ENCODE measurements at regions not wholly inside any gene's neighbourhood (a gene's known extent, or its start where the extent isn't known, plus 50 kb on each side); places are given as distances from the start of the nearest gene placed in this dataset.
"Not testable (repeated sequence)": the region's sequence is repeated elsewhere in the genome, so short reads cannot be mapped to it uniquely, and the experiment has no call there.

DNA sequence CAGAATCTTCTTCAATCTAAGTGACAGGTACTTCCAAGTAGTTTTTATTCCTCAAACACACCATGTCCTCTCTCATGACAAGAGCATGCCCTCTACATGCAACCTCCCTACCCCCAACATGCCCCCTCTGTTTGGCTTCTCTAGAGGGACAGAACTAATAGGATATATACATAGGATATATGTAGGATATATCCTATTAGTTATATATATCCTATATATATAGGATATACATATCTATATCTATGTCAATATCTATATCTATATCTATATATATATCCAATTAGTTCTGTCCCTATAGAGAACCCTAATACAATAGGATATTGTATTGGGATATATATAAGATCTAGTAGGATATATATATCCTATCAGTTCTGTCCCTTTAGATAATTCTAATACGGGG is 701.9 kb upstream of the MIR17HG start:
- no peaks in the 10 kb centered on the region for H3K4me1 ChIP-seq (replicated peaks in 1 of 2)

DNA sequence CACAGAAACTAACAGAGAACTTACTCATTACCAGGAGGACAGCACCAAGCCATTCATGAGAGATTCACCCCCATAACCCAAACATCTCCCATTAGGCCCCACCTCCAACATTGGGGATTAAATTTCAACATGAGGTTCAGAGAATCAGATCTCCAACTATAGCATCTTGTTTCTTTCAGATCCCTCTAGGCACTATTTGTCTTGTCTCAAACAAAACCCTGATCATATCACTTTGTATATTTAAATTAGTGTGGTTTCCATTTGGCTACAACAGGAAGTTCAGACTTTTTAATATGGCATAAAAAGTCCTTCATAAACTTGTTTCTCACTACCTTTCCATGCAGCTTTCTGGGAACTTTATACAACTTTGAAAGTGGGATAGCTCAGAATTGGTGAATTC is 699.0 kb upstream of the MIR17HG start:
- in situ Hi-C loops (cut with MboI; ENCODE audit: low pct_unique_long_range_greater_than_20kb in 2 of 9, low sequenced_read_pairs in 9 of 9, unreplicated experiment in 9 of 9): no loop called here
- Histone ChIP-seq H3K4me1 (replicated peaks in 1 of 2) (no peaks in the 10 kb centered on the region), H3K27ac (no peak overlapping the region), H3K4me3 (no peak overlapping the region)
- peak in 2 of 8 experiments; percentile 34 to 51 for ATAC-seq (replicated peaks in 6 of 8)

More for the DNA sequence above, 701.9 kb upstream of the MIR17HG start:
- H3K4me3 ChIP-seq: no peak overlapping the region
- WGBS, 10 experiments: no CpG with 5 or more reads among the region's 1 CpG
- no peak overlapping the region for H3K27ac ChIP-seq
- in situ Hi-C loops (cut with MboI; ENCODE audit: low pct_unique_long_range_greater_than_20kb in 2 of 9, low sequenced_read_pairs in 9 of 9, unreplicated experiment in 9 of 9): no loop called here
- no peak for ATAC-seq (replicated peaks in 6 of 8)

DNA sequence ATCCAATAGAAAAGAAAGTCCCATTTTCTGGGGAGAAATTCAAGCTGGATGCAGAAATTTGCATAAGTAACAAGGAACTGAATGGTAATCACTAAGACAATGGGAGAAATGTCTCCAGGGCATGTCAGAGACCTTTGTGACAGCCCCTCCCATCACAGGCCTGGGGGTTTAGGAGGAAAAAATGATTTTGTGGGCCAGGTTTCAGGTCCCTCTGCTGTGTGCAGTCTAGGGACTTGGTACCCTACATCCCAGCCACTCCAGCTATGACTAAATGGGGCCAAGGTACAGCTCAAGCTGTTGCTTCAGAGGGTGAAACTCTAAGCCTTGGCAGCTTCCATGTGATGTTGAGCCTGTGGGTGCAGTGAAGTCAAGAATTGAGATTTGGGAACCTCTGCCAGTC is 695.5 kb upstream of the MIR17HG start:
- in situ Hi-C loops (cut with MboI; ENCODE audit: low pct_unique_long_range_greater_than_20kb in 2 of 9, low sequenced_read_pairs in 9 of 9, unreplicated experiment in 9 of 9): no loop called here

DNA sequence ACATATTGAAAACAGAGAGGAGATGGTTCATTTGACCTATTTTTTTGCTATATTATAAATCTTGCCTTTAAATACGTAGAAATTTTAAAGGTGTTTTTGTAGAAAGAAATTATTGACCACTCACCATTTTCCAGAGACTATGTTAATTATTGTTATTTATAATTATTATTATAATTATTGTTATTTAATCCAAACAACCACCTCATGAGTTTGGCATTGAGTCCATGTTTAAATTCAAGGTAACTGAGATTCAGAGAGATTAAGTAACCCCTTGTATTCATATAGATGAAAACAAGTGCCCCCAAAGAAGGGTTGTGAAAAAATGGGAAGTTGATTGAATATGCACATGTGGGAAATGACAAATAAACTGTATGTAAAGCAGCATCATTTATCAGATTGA is 692.5 kb upstream of the MIR17HG start:
- Histone ChIP-seq H3K27ac (no peak overlapping the region), H3K4me3 (no peak overlapping the region), H3K4me1 (replicated peaks in 1 of 2) (no peaks in the 10 kb centered on the region)
- ATAC-seq (replicated peaks in 6 of 8): no peak
- in situ Hi-C loops (cut with MboI; ENCODE audit: low pct_unique_long_range_greater_than_20kb in 2 of 9, low sequenced_read_pairs in 9 of 9, unreplicated experiment in 9 of 9): no loop called here
- 67 to 100% (median 88%) methylated on average over 1 of the region's 1 CpG; no CpG with 5 or more reads in 4 of the 10 experiments for WGBS, 10 experiments

More for the DNA sequence above, 695.5 kb upstream of the MIR17HG start:
- H3K4me1 ChIP-seq (replicated peaks in 1 of 2): no peaks in the 10 kb centered on the region
- H3K27ac ChIP-seq: no peak overlapping the region
- H3K4me3 ChIP-seq: no peak overlapping the region
- no peak for ATAC-seq (replicated peaks in 6 of 8)

DNA sequence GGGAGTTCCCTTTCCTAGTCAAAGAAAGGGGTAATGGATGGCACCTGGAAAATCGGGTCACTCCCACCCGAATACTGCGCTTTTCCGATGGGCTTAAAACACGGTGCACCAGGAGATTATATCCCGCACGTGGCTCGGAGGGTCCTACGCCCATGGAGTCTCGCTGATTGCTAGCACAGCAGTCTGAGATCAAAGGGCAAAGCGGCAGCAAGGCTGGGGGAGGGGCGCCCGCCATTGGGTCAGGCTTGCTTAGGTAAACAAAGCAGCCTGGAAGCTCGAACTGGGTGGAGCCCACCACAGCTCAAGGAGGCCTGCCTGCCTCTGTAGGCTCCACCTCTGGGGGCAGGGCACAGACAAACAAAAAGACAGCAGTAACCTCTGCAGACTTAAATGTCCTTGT is 683.3 kb upstream of the MIR17HG start:
- ATAC-seq (replicated peaks in 6 of 8); H3K4me1 ChIP-seq (replicated peaks in 1 of 2); H3K27ac ChIP-seq; in situ Hi-C loops (cut with MboI; ENCODE audit: low pct_unique_long_range_greater_than_20kb in 2 of 9, low sequenced_read_pairs in 9 of 9, unreplicated experiment in 9 of 9); H3K4me3 ChIP-seq: not testable (repeated sequence)
- WGBS, 10 experiments: 100% methylated on average over 1 of the region's 14 CpGs; no CpG with 5 or more reads in 9 of the 10 experiments

DNA sequence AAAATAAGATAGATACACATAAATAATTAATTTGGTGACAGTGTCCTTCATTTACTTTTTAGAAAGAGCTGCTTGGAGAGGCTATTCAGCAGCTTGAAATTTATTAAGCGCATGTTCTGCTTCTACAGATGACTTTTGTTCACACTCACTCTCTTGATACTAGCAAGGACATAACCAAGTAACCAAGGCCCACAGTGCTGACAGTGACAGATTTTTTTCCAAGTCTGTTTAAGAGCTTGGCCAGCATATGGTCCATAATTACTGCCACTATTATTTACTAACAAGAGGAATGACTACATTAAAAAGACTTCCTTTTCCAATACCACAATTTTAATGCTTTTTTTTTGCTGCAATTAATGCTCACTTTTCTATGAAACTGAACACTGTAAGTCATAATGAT is 673.7 kb upstream of the MIR17HG start:
- WGBS, 10 experiments: 57 to 100% (median 94%) methylated on average over 1 of the region's 1 CpG; no CpG with 5 or more reads in 2 of the 10 experiments
- peak in 5 of 8 experiments; percentile 55 to 67 (median 59) for ATAC-seq (replicated peaks in 6 of 8)
- Histone ChIP-seq H3K27ac (no peak overlapping the region), H3K4me3 (no peak overlapping the region), H3K4me1 (replicated peaks in 1 of 2) (peaks cover 2 to 14% of the 10 kb centered on the region in 2 donors)
- in situ Hi-C loops (cut with MboI; ENCODE audit: low pct_unique_long_range_greater_than_20kb in 2 of 9, low sequenced_read_pairs in 9 of 9, unreplicated experiment in 9 of 9): no loop called here

DNA sequence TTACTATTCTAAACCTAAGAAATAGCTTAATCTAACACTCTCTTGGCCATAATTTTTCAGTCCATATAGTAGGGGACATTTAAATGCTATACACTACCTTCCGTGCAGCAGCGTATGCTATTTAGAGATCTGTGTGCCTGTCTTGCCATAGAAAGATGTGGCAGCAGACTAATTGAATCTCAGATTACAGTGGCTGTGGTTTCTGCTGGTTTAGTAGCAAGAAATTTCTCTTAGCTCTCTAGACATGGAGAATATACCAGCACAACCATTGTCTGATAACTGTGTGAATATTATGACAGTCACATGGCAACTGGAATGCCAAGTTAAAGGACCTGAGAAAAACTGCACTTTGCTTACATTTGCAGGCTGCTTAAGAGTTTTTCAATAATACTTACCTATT is 672.4 kb upstream of the MIR17HG start:
- in situ Hi-C loops (cut with MboI; ENCODE audit: low pct_unique_long_range_greater_than_20kb in 2 of 9, low sequenced_read_pairs in 9 of 9, unreplicated experiment in 9 of 9): no loop called here
- Histone ChIP-seq H3K4me3 (no peak overlapping the region), H3K4me1 (replicated peaks in 1 of 2) (peaks cover 2 to 14% of the 10 kb centered on the region in 2 donors), H3K27ac (no peak overlapping the region)
- WGBS, 10 experiments: 83 to 100% (median 94%) methylated on average over 1 to 2 of the region's 2 CpGs; no CpG with 5 or more reads in 6 of the 10 experiments
- ATAC-seq (replicated peaks in 6 of 8): peak in 1 of 8 experiments; percentile 42

DNA sequence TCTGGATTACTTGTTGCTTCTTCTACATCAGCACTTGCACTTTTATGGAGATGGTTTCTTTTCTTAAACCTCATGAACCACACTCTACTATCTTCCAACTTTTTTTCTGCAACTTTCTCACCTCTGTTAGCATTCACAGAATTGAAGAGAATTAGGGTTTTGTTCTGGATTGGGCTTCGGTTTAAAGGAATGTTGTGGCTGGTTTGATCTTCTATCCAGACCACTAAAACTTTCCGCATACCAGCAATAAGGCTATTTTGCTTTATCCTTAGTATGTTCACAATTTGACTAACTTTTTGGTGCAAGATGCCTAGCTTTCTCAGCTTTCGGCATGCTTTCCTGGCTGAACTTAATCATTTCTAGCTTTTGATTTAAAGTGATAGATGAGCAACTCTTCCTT is 666.7 kb upstream of the MIR17HG start:
- WGBS, 10 experiments: 0 to 100% (median 67%) methylated on average over 1 to 3 of the region's 3 CpGs
- peaks cover 0 to 5% of the 10 kb centered on the region in 2 donors for H3K4me1 ChIP-seq (replicated peaks in 1 of 2)
- in situ Hi-C loops (cut with MboI; ENCODE audit: low pct_unique_long_range_greater_than_20kb in 2 of 9, low sequenced_read_pairs in 9 of 9, unreplicated experiment in 9 of 9): no loop called here

DNA sequence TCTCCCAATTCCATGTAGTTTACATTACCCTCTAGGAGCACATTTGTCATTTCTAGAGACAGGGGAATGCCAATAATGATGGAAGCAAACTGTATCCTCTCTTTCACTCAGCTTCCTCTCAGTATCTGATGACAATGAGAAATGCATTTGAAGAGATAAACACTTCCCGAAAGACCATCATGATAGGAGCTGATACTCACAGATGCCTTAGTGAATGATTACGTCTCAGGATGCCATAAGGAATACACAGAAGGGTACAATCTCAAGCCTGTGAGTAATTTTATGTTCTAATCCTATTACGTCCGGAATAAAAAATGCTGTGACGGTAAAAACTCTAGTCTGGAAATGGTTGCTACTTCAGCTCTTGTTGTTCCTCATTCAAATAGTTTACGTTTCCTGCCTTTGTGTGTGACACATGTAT is 663.8 kb upstream of the MIR17HG start:
- in situ Hi-C loops (cut with MboI; ENCODE audit: low pct_unique_long_range_greater_than_20kb in 2 of 9, low sequenced_read_pairs in 9 of 9, unreplicated experiment in 9 of 9): no loop called here
- peaks cover 0 to 15% of the 10 kb centered on the region in 2 donors for H3K4me1 ChIP-seq (replicated peaks in 1 of 2)
- 80 to 100% (median 99%) methylated on average over 1 to 6 of the region's 6 CpGs for WGBS, 10 experiments
- no peak overlapping the region for H3K4me3 ChIP-seq
- peak in 1 of 8 experiments; percentile 20 for ATAC-seq (replicated peaks in 6 of 8)
- H3K27ac ChIP-seq: no peak overlapping the region

More for the DNA sequence above, 666.7 kb upstream of the MIR17HG start:
- ATAC-seq (replicated peaks in 6 of 8): no peak
- Histone ChIP-seq H3K4me3 (no peak overlapping the region), H3K27ac (no peak overlapping the region)

DNA sequence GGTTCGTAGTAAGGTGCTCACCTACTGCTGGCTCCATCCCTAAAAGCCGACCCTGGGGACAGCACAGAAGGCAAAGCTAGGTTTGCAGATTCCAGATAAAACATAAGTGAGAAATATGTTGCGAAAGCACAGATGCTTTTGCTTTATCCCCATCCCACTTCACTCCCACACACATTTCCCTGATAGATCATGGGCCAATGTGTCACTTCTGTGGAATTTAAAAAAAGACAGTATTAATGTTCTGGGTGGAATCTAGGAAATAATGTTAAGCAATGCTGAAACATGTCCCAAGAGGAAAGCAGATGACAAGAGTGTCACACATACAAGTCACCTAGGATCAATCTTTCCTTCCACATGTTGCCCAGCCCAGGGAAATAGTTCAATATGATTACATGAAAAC is 661.0 kb upstream of the MIR17HG start:
- peak overlapping the region in 1 of 2 donors; percentile 10 for H3K27ac ChIP-seq
- H3K4me3 ChIP-seq: no peak overlapping the region
- H3K4me1 ChIP-seq (replicated peaks in 1 of 2): peaks cover 0 to 15% of the 10 kb centered on the region in 2 donors
- WGBS, 10 experiments: 20 to 100% (median 86%) methylated on average over 1 to 3 of the region's 3 CpGs; no CpG with 5 or more reads in 3 of the 10 experiments
- in situ Hi-C loops (cut with MboI; ENCODE audit: low pct_unique_long_range_greater_than_20kb in 2 of 9, low sequenced_read_pairs in 9 of 9, unreplicated experiment in 9 of 9): no loop called here
- ATAC-seq (replicated peaks in 6 of 8): peak in 5 of 8 experiments; percentile 54 to 98 (median 69)

DNA sequence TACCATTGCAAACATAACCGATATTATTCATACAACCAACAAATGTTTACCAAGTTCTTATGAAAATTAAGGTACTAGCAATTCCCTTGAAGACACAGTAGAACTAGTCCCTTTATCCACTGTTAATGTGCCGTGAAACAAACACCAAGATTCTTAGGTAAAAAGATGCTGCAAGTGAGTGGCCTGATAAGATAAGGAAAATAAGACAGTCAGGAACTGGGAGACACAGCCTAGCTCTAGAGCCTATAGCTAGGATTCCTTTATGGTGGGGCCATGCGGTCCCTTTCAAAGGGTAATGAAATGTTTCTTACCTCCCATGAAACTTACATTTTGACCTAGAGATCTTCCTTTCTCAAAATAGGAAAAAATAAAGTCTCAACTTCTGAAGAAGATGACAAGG is 658.4 kb upstream of the MIR17HG start:
- H3K4me1 ChIP-seq (replicated peaks in 1 of 2): peaks cover 0 to 11% of the 10 kb centered on the region in 2 donors
- no peak overlapping the region for H3K4me3 ChIP-seq
- no peak overlapping the region for H3K27ac ChIP-seq
- no peak for ATAC-seq (replicated peaks in 6 of 8)
- in situ Hi-C loops (cut with MboI; ENCODE audit: low pct_unique_long_range_greater_than_20kb in 2 of 9, low sequenced_read_pairs in 9 of 9, unreplicated experiment in 9 of 9): no loop called here
- WGBS, 10 experiments: 60 to 100% (median 90%) methylated on average over 1 to 3 of the region's 3 CpGs; no CpG with 5 or more reads in 1 of the 10 experiments

DNA sequence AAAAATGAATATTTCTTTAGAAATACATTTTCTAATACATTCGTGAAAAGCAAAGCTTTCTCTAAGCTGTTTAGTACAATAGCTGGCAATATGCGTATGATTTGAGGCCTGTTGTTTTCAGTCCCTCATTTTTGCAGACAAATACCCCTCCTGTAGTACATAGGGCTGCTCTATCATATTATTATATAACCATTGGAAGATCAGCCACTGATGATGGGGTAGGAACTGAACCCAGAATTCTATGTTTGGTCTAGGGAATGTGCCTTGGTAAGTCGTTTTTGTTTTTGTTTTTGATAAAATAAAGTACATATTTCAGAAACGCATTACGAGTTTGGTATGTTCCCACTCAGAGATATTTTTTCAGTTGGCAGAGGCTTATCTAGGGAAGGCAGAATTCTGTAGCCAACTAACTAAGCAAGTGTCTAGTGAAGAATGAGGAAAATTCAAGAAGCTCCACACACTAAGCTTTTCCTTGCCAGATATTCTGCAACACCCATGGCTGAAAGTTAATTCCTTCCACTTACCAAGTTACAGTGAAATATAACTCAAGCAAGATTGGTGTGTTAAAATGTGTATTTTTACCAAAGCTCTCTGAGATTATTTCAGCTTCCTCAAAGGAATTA is 656.9 kb upstream of the MIR17HG start:
- in situ Hi-C loops (cut with MboI; ENCODE audit: low pct_unique_long_range_greater_than_20kb in 2 of 9, low sequenced_read_pairs in 9 of 9, unreplicated experiment in 9 of 9): no loop called here
- WGBS, 10 experiments: 52 to 100% (median 83%) methylated on average over 3 to 5 of the region's 5 CpGs; no CpG with 5 or more reads in 2 of the 10 experiments
- H3K4me1 ChIP-seq (replicated peaks in 1 of 2): peaks cover 0 to 11% of the 10 kb centered on the region in 2 donors
- ATAC-seq (replicated peaks in 6 of 8): no peak
- no peak overlapping the region for H3K27ac ChIP-seq
- H3K4me3 ChIP-seq: no peak overlapping the region

DNA sequence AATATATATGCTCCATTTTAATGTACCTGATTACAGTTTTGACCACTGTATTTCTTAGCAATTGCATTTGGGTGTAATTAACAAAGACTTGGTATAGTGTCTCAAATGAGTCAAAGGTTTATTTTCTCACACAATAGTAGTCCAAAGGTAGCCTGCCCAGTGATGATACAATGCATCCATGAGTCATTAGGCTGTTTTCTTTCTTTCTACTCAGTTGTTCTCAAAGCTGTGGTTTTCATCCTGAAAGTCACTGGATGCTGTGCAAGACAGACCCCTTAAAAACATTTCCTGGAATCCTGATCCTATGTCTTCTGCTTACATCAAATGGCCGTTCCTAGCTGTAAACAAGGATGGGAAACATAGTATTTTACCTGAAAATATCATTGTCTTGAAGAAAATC is 651.2 kb upstream of the MIR17HG start:
- Histone ChIP-seq H3K4me1 (replicated peaks in 1 of 2) (peaks cover 0 to 3% of the 10 kb centered on the region in 2 donors), H3K4me3 (no peak overlapping the region), H3K27ac (no peak overlapping the region)
- WGBS, 10 experiments: 40 to 100% (median 75%) methylated on average over 1 of the region's 1 CpG; no CpG with 5 or more reads in 3 of the 10 experiments
- ATAC-seq (replicated peaks in 6 of 8): peak in 2 of 8 experiments; percentile 55 to 70
- in situ Hi-C loops (cut with MboI; ENCODE audit: low pct_unique_long_range_greater_than_20kb in 2 of 9, low sequenced_read_pairs in 9 of 9, unreplicated experiment in 9 of 9): no loop called here

DNA sequence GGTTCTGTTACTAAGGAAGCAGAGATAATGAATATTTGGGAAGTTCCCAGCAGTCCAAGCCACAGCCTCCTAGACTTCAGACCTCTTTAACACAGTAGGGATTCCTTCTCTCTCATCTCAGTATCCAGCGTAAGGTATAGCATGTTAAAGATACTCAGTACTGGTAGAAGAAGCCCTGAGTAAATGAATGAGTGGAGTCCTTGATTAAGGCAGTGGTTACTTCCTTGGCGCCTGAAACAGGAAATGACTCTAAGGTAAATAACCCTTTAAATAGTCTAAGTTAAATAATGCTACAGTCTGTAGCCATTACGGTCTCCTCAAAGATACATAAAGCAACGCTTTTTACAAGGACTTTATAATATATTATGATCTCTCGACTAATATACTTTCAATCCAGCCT is 650.8 kb upstream of the MIR17HG start:
- 45 to 100% (median 88%) methylated on average over 1 to 5 of the region's 5 CpGs; no CpG with 5 or more reads in 1 of the 10 experiments for WGBS, 10 experiments
- ATAC-seq (replicated peaks in 6 of 8): peak in 2 of 8 experiments; percentile 28 to 36

More for the DNA sequence above, 650.8 kb upstream of the MIR17HG start:
- Histone ChIP-seq H3K4me3 (no peak overlapping the region), H3K4me1 (replicated peaks in 1 of 2) (peaks cover 0 to 3% of the 10 kb centered on the region in 2 donors), H3K27ac (no peak overlapping the region)
- in situ Hi-C loops (cut with MboI; ENCODE audit: low pct_unique_long_range_greater_than_20kb in 2 of 9, low sequenced_read_pairs in 9 of 9, unreplicated experiment in 9 of 9): no loop called here
